GM12892 (cell line): ENCODE measurements at regions not wholly inside any gene's neighbourhood (a gene's known extent, or its start where the extent isn't known, plus 50 kb on each side); places are given as distances from the start of the nearest gene placed in this dataset.

Source experiments
- POLR2A ChIP-seq: IDR thresholded peaks from 2 replicates; pipeline ENCODE4 v1.6.1; 2011; ENCODE audit warnings: low read depth, low read length, control low read depth
- POLR2AphosphoS5 ChIP-seq: IDR thresholded peaks from 2 replicates; pipeline ENCODE4 v1.6.1; 2011; ENCODE audit warnings: low read depth, low read length, control low read depth
- TAF1 ChIP-seq: IDR thresholded peaks from 2 replicates; pipeline ENCODE4 v1.6.1; 2011; ENCODE audit warnings: low read depth, mild to moderate bottlenecking, control low read depth, low read length, borderline replicate concordance

DNA sequence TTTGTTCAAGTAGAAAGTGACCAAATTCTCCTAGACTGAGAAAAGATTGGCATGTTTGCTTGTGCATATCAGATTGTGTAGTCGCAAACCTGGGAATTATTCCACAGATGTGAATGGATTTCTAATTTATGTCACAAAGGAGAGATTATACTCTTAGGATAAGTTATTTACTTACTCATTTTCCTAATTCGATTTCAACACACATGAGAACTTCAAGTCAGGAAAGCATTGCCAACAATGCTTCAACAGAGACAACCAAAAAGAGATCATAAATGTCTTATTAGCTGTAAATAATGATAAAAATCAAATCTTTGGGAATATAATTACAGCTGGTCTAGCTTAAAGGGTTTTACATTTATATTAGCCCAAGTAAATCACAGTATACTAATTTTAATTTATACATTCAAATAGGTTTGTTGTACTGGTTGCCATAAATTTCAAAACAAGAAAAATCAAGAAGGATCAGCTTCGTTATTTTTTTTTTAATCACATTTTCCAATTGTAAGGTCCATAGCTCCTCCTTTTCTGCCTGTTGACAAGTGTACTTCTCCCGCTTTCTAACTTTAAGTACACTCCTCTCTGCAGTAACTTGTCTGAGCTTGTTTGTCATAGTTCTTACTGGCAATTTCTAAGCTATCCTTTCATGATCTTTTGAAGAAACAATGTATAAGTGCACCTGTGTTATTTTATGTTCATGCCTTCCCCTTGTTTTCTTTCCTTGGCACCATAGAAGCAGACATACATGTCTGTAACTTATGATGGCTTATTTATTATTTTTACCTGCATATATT, 246.6 kb downstream of the DEPDC1B start:
- no peak for TF ChIP-seq POLR2A
- no peak for TF ChIP-seq POLR2AphosphoS5
- TF ChIP-seq TAF1: no peak
